Cerebellar cortex (tissue), 1 donor: ENCODE measurements at regions not wholly inside any gene's neighbourhood (a gene's known extent, or its start where the extent isn't known, plus 50 kb on each side); places are given as distances from the start of the nearest gene placed in this dataset.
A peak's percentile ranks its signal among the peaks of the same experiment; 100 is the strongest.

Source experiments
- DNase-seq: peaks from one replicate; pipeline ENCODE4 v3.0.0-alpha.2; 2015; ENCODE audit warnings: low spot score

DNA sequence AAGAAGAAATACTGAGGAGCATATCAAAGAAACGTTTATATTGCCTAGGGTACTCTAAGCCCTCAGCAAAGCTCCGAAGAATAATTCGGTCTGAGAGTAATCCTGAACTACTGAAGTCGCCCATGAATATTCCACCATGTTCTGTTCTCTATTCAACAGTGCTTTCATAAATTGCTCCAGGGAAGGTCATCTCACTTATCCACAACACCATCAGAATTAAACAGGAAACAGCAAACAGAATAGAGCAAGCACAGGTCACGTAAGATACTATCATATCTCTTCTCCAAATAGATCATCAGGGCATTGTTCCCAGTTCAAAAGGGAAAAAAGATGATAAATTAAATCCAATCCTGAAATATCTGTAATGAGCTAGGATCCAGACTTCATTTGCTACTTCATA lies 325.6 kb downstream of the DEPDC1B start:
- DNase-seq: no peak

DNA sequence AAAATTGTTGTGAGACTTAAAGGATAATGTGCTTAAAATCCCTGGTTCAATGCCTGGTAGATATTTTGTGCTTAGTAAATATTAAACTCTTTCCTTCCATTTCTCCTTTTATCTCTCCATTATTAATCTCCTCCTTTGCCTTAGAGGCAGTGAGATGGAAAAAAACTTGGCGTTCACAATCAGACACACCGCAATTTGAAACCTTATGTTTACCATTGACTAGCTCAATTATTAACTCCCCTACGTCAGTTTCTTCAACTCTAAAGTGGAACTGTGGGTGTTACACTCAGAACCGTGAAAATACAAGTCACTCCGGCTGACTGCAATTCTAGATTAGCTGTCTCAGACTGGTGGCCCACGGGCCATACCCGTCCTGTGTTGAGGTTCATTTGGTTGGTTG lies 327.2 kb downstream of the DEPDC1B start:
- DNase-seq: no peak

DNA sequence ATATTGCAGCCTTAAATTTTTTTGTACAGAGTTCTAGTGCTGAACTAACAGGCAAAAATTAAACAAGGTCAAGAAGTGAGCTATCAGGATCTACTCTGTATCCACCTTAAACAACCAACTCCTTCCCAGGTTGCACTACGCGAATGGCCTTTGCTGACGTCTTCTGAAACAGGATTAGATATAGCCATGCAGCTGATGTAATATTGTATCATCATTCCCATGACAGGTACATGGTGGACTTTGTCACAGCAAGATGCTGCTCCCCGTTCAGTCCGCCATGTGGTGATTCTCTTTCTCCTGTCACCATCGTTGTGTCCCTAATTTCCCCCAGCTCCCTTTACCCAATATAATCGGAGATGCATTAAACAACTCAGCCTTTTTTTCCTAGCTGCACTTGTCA lies 328.9 kb downstream of the DEPDC1B start:
- no peak for DNase-seq

DNA sequence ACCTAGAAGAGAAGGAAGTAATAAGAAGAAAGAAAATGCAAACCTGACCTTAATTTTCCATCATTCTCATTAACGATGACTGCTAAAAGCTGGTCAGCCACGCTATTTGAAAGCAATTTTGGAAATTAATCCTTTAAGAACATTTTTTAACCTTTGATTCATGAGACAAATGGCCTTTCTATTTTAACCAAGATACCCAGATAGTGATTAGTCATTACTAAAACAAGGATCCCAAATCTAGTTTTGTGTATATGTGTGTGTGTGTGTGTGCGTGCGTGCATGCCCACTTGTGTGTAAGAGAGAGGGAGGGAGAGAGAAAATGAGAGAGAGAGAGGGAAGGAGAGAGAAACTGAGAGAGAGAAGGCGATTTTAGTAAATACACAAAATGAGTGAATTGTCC lies 329.5 kb downstream of the DEPDC1B start:
- no peak for DNase-seq

DNA sequence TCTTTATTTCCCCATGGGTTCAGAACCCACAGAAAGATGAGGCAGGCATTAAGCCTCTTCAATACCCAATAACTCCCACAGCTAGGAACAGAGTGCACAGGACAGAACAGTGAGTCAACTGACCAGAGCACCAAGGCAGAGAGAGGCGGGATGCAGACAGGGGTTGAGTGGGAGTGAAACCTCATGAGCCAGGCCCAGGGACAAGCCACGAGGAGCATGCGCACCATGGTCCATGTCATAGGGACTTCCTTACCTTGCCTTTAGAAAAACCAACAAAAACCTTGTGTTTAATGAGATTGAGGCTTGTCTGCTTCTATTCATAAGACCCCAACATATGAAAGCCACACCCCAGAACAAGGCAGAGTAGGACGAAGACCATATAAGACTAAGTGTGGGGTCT lies 330.6 kb downstream of the DEPDC1B start:
- no peak for DNase-seq

DNA sequence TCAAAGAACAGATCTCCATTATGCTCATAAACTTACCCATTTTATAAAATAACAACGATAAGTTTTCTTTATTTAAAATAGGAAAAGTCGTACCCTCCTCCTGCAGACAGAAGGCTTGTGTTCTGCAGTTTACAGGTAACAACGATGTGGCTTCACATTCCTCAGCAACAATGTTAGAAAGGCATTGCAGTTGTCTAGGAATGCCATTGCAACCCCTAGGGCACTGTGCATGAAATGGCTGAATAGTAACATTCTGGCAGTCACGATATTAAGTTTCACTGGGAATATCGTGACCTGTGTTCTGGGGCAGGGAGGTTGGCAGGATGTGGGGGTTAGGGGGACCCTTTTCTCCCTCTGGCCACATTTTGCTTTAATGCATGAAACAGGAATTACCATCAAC lies 331.9 kb downstream of the DEPDC1B start:
- DNase-seq: no peak

DNA sequence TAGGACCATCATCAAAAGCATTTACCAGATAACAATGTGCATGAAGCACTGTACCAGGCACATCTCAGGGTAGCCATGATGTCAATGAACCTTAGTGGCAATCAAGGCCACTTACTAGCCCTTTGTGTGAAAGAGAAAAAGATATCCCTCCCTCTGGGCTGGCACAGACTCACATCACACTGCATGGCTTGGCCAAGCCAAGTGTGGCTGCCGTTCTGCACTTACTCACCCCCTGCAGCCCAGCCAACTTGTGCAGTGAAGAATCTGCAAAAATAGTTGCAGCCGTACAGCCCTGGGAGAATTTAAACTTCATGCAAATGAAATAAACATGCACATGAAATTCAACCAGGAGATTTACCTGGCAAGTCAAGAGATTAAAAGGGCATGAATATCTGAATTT lies 333.5 kb downstream of the DEPDC1B start:
- no peak for DNase-seq

DNA sequence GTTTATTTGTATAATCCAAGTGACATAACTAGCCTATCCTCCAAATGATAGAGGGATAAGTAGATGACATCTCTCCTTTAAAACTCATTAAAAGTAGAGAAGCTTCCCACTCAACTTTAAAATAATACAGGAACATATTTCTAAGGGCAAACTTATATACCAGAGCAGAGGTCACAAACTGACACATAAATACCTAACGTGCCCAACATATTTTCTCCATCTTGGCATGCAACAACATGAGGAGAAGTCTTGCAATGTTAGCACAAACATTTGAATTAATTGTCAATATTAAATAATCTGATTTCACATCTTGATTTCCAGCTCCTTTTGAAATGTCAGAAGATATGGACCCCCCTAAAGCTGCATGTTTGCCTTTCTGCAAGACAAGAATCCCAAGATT lies 335.0 kb downstream of the DEPDC1B start:
- no peak for DNase-seq

DNA sequence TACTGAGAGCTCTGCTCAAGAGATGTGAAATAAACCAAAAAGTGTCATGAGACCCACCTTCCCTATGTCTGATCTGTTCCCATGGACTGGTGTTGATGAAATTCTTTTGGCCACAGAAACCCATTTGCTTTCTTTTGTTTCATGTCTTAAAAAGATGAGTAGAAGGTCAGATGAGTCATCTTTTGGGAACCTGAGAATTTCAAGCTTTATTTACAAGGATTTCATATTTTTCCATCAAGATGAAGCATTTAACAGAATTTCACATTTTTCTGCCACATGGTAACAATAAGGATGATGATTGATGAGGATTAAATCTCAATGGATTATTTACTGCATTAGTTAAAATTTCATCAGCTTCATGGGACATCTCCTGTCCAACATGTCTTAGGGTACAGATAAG lies 337.8 kb downstream of the DEPDC1B start:
- DNase-seq: no peak

DNA sequence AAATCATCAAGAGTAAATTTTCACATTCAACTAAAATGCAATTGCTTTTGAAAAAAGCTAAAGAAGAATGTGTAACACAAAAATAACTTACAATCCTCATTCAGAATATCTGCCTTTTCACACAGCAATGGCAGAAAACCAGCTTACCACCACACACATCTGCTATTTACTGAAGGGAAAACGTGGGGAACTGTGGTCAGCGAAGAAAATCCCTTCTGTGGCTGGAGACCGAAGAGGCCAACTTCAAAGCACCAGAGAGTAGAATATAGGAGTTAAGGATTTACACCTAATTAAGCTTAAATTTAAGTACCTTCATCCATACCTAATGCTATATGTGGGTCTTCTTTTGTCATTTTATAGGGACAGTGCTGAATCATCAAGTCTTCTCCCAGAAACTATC lies 339.6 kb downstream of the DEPDC1B start:
- no peak for DNase-seq

DNA sequence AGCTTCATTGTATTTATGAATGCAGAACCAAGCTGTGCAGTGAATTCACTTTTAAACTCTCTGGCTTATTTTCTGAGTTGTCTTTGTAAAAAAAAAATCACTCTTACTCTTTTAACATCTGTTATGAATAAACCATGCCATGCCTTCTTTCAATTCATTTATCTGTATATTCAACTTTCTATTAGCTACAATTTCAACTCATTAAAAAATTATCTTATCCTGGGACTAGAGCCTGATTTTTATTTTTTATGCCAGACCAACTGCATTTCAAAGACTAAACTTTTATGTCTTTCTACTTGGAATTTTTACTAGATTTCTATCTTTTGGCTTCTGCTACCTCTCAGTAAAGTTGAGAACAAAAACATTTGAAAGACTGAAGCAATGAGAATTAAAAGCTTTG lies 342.7 kb downstream of the DEPDC1B start:
- no peak for DNase-seq

DNA sequence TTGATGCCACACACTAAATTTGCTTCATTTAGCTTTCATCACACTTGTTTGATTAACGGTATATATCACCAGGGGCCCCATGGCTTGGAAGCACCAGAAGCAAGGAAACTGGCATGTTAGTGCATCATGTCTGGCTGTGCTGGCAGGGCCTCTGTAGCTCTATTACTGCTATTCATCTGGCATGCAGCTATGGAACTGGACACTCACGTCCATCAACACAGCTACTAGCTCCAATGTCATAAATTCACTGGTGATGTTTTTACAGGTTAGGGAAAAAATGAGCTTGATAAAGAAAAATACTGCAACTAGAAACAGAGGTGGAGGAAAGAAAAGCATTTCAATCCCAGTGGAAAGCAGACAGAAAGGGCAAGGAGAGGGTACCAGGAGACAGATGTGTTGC lies 343.2 kb downstream of the DEPDC1B start:
- DNase-seq: no peak

DNA sequence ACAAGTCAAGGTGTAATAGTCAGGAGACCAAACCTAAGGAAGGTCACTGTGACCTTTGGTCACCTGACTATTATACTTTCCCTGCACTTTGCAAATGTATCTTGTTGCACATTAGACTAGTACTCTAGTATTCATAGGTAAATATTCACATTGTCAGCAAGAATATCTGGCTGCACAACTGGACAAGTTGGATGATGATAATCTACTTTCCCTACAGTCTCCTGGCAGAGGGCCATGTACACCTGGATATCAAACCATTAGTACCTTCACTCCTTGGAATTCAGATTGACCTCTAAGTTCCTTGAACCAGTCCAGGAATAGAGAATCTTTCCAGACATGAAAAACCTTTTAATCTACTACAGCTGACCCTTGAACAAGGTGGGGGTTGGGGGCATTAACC lies 344.8 kb downstream of the DEPDC1B start:
- DNase-seq: no peak

DNA sequence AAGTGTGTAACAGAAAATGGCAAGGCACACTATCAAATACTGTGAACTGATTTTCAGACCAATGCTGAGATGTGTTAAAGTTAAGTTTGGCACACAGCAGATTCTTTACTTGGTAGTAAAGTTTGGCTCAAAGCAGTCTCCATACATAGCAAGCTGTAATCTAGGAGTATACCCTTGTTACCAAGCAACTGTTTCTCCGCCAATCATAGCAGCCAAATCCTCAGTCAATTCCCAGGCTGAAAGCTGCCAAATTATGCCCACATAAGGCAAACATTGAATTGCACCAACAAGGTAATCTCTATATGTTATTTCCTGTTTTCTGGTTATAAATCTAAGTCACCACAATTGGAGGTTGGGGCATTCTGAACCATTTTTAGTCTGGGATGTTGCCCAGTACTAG lies 345.7 kb downstream of the DEPDC1B start:
- DNase-seq: no peak

DNA sequence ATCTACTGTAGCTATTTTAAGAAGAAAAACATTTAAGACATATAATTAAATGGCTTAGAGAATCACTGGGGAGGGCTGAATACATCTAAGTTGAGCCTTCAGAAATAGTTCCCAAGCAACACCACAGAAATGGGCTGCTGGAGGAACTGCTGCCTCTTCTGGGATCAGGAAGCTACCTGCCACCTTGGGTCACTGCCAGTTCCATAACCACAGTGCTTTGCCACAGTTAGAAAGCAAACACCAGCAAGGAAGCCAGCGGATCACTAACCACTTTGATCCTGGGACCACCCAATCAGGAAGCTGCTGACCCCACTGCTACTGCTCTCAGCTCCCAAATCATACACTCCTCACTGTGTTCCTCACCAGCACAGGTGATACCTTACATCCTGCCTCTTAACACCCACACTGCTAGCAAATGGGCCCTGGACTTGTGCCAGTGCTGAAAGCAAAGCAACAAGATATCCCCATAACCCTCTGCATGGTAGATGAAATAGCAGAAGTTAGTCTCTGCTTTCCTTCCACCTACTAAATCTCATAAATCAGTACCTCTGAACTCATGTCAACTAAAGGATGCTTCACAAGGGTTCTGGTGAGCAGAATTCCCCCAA lies 346.9 kb downstream of the DEPDC1B start:
- no peak for DNase-seq

DNA sequence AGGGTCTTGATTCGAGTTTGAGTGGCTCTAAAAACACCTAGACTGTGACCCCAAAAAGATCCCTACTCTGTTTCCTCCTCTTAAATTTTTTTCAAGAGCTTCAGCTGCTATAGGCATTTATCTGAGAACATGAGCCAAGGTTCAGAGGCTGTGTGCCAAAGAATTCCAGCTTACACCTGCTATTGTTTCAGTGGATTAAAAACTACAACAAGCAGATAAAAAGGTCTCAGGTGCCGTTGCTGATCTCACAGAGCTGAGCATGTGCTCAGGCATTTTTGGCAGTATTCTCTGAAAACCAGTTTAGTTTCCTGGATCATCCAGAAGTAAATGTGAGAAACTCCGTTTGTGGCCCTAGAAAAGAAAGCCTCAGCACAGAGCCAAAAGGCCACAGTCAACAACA lies 349.2 kb downstream of the DEPDC1B start:
- peak; percentile 88 for DNase-seq

DNA sequence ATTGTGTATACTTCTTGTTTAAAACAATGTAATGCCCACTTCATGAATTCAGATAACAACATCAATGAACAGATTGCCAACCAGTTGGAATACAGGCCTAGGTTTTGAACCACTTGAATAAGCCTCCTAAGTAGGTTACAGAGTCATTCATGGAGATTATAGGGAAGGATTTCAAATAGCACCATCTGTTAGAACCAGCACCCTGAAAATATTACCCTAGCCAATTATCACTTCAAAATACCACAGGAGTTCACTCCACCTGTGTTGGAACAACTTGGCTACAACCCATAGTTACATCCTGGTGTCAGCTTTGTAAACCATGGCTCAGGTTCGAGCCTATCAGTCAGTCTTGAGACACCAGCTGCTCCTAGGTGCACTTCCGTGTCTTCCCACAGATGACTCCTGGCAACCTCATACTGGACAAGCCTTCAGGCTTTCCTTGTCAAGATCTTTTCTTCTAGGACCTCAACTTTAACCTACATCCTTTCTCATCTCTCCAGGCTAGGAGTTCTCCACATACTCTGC lies 350.0 kb downstream of the DEPDC1B start:
- peak; percentile 97 for DNase-seq

DNA sequence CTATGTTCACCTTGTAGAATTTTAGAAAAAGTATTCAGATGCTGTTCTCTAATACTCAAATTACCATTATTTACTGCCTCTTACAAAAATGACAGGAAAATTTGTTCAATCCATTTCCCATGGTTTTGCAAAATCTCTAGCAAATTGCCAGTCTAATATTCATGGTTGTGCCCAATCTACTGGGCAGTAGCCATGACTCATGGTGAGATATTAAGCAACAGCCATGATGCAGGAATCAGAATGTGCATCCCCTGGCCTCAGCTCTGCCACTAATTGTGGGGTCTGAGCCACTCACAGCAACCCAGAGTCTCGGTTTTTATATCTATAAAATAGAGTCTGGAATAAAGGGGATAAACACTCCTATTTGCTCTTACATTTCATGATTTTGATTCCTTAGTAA lies 353.6 kb downstream of the DEPDC1B start:
- DNase-seq: no peak

DNA sequence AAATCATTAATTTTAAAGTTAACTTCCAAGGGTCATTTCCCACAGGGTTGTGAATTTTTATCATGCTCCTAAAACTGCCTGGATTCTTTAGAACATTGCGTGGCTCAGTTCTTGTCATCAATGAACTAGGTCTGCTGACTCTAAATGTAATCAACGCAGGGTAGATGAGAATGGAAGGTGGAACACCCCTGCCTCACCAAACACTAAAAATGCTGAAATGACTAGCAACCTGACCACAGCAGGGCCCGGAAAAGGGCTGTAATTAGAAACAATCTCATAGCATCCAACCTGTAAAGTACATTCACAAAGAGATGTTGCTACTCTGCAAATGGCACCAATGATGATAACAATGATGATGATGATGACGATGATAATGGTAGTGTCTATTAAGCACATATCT lies 356.9 kb downstream of the DEPDC1B start:
- DNase-seq: no peak

DNA sequence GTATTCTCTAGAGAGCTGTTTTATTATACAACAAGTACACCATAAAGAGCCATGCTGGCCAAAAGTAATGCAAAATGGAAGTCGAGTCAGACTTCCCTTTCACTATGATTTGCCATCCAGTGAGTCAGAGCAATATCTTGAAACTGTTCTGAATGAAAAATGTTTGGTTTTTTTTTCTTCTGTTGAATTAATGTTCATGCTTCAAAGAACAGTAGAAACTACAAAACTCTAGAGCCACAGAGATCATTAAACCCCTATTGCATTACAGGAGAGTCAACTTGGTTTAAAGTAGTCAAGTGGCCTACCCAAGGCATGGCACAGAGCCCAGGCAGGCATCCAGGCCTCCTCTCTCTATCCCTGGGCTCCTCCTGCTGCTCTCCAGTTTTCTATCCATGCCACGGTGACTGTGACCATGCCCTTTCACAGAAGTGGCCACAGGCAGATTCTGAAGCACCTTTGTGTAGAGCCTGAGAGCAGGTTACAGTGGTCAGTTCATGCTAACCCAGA lies 358.9 kb downstream of the DEPDC1B start:
- no peak for DNase-seq

DNA sequence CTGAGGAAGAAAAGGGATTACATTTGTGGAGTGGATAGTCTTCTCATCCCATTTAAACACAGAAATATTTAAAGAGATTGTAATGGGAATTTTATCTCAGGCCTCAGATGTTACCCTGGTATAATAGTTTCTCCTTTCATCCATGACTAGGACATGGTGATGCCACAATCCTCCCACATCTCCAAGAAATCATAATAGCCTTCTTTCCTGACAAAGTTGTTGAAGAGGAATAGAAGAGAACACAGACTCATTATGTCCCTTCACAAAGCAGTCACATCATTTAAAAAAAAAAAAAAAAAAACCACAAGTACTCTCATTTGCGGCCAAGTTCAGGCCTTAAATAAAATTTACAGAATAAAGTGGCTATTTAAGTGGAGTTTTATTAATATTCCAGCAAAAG lies 359.6 kb downstream of the DEPDC1B start:
- DNase-seq: no peak

DNA sequence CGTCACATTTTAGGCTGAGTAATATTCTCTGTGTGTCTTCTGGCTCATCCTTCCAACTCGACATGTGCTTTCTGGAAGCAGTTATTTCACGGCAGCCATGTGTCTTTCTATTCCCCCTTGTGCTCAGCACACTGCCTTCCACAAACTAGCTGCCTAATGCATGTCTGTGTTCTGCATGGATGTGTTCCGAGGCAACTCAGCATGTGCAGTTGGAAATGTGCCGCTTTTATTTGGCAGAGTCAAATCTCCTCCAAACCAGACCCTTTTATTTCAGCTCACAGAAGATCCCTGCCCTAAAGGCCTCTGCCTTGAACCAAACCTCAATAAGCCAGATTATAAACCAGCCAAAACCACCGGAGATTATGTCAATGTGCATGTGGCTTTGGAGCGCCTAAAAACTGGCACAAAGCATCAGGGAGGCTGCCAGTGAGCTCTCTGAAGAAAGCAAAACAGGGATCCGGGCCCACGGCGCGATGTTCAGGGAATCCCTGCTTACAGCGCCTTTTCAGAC lies 360.2 kb downstream of the DEPDC1B start:
- peak; percentile 95 for DNase-seq

DNA sequence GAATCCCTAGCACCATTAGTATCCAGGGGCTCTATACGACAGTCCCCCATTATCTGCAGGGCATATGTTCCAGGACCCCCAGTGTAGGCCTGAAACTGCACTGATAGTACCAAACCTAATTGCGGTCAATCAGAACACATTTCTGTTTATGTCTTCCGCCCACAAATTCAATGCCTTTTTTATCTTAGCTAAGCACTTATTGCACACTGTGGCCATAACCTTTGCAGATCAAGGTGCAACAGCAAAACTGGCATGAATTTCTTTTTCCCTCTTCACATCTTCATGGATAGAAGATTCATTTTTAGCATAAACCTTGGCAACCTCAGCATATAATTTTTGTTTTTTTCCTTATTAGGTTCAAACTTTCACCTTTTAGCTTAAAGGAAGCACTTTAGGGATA lies 361.1 kb downstream of the DEPDC1B start:
- DNase-seq: no peak

DNA sequence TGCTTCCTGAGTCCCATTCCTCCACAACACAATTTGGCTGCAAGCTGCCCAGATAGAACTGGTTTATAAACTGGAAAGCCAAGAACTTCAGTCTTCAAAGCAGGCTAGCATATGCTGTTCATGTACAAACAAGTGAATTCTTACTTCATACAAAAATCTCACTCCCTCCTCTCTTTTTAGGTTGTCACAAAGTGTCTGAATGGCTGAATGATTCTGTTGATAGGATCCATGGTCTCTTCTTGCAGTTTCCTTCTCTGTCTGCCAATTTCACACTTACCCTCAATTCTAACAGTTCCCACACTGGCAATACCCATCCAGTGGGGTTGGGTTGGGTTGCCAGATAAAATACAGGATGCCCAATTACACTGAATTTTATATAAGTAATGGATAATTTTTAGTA lies 363.5 kb downstream of the DEPDC1B start:
- DNase-seq: no peak
